ENCODE measurements at regions not wholly inside any gene's neighbourhood (a gene's known extent, or its start where the extent isn't known, plus 50 kb on each side); places are given as distances from the start of the nearest gene placed in this dataset.

DNA sequence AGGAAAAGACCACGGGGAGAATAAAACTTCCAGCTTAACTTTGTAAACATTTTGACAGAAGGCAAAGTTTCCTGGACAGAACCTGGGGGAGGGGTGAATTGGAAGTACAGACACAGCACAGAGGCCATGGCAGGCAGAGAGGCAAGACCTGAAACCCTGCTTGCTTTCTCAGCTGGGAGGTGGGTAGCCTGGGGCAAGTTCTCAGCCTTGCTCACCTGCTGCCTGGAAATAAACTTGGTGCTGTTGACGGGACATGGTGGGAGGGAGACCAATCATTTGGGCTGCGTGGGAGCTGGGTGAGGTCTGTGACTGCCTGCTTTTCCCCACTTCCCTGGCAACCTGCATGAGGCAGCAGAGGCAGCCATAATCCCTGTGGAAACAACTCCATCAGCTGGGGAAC is 221.3 kb downstream of the MOXD1 start:
- in situ Hi-C loops (cut with MboI; ENCODE audit: low pct_unique_long_range_greater_than_20kb, low sequenced_read_pairs, unreplicated experiment), result no loop called here
- no peak for DNase-seq (ENCODE audit: low spot score)
- TF ChIP-seq CTCF (IDR thresholded peaks at IDR 0.05; ENCODE audit: extremely low read depth, insufficient read depth, missing control alignments), result no peak

- DNase-seq (ENCODE audit: low spot score), result no peak
- TF ChIP-seq CTCF (IDR thresholded peaks at IDR 0.05; ENCODE audit: extremely low read depth, insufficient read depth, missing control alignments), result no peak
- in situ Hi-C loops (cut with MboI; ENCODE audit: low pct_unique_long_range_greater_than_20kb, low sequenced_read_pairs, unreplicated experiment), result no loop called here
Observed at GRCh38 chr6:132174919-132175318, 223.7 kb upstream of the CCN2 start.

DNA sequence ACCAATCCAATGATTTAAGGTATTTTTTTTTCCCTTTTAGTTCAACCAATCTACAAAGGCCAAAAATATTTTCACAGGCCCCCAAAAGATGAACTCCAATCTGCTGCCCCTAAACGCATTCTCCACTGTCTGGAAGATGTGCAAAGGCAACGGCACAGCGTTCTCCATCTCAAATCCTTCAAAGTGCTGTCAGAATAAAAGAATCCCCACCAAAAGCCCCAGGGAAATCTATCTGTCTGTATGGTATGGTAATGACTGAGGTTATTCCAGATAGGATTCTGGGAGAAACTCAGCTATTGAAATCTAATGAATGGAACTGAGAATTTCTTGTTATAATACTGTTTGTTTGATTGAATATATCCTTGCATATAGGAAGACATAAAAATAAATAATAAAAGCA is 217.8 kb upstream of the CCN2 start:
- no peak for TF ChIP-seq CTCF (IDR thresholded peaks at IDR 0.05; ENCODE audit: extremely low read depth, insufficient read depth, missing control alignments)
- in situ Hi-C loops (cut with MboI; ENCODE audit: low pct_unique_long_range_greater_than_20kb, low sequenced_read_pairs, unreplicated experiment), result no loop called here
- DNase-seq (ENCODE audit: low spot score), result no peak

GRCh38 chr6:132167929-132168892 is 217.0 kb upstream of the CCN2 start:
- TF ChIP-seq CTCF (IDR thresholded peaks at IDR 0.05; ENCODE audit: extremely low read depth, insufficient read depth, missing control alignments), result no peak
- in situ Hi-C loops (cut with MboI; ENCODE audit: low pct_unique_long_range_greater_than_20kb, low sequenced_read_pairs, unreplicated experiment), result no loop called here
- DNase-seq (ENCODE audit: low spot score), result no peak

DNA sequence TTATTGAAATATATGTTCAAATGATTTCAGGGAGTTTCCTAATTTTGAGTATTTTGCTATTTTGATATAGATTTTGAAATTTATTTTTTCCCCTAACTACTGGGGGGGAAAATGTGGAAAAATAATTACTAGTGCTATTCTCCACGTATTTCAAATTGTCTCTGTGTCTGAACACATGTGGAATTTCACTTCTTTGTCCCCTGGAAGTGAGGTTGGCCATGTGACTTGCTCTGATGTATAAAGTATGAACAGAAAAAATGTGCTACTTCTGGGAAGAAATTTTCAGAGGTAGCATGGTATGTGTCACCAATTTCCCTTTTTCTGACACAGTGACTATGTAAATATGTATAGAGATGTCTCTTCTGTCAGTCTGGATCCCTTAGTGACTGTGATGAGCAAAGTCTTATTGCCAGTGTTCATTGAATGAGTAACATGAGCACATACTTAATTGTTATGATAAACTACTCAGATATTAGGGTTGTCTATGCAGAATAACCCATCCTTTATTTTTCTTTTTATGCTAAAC is 215.4 kb upstream of the CCN2 start:
- no peak for TF ChIP-seq CTCF (IDR thresholded peaks at IDR 0.05; ENCODE audit: extremely low read depth, insufficient read depth, missing control alignments)
- no peak for DNase-seq (ENCODE audit: low spot score)
- in situ Hi-C loops (cut with MboI; ENCODE audit: low pct_unique_long_range_greater_than_20kb, low sequenced_read_pairs, unreplicated experiment), result no loop called here

DNA sequence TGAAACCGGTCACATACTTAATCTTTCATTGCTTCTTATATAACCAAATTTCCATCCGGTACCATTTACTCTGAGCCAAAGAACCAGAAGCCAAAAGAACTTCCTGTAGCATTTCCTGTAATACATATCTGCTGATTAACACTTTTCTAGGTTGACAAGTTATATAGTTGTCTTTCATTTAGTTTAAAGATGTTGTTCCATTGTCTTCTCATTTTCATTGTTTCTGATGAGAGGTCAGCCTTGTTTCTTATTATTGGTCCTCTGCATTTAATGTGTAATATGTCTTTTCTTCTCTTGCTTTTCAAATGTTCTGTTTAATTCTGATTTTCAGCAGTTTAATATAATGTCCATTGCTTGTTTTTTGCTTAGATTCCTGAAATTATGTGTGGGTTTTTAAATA is 214.5 kb upstream of the CCN2 start:
- no peak for TF ChIP-seq CTCF (IDR thresholded peaks at IDR 0.05; ENCODE audit: extremely low read depth, insufficient read depth, missing control alignments)
- in situ Hi-C loops (cut with MboI; ENCODE audit: low pct_unique_long_range_greater_than_20kb, low sequenced_read_pairs, unreplicated experiment), result no loop called here
- DNase-seq (ENCODE audit: low spot score), result no peak
